GM13976 (cell line): ENCODE measurements at regions not wholly inside any gene's neighbourhood (a gene's known extent, or its start where the extent isn't known, plus 50 kb on each side); places are given as distances from the start of the nearest gene placed in this dataset.

Source experiments
- DNase-seq: peaks from one replicate; pipeline ENCODE4 v3.0.0; 2012; ENCODE audit warnings: low spot score
- CTCF ChIP-seq: IDR thresholded peaks from 2 replicates; pipeline ENCODE4 v1.5.1; 2012; ENCODE audit warnings: borderline replicate concordance, mild to moderate bottlenecking; ENCODE audit not compliant: insufficient read depth; ENCODE audit errors: extremely low read depth, missing control alignments, control extremely low read depth
- in situ Hi-C: fragments of 300-500 bp; cut with MboI; formaldehyde crosslinking; loops from one replicate; pipeline ENCODE4 v1.12.0; 2022; ENCODE audit warnings: low sequenced_read_pairs, mixed read lengths, inconsistent platforms; ENCODE audit not compliant: unreplicated experiment

GRCh38 chr7:13098161-13098560 lies 410.7 kb downstream of the ARL4A start:
- in situ Hi-C loops: no loop called here
- DNase-seq: no peak
- no peak for TF ChIP-seq CTCF

GRCh38 chr7:13099154-13099795 lies 411.8 kb downstream of the ARL4A start:
- TF ChIP-seq CTCF: no peak
- DNase-seq: no peak
- in situ Hi-C loops: no loop called here

GRCh38 chr7:13104128-13104527 lies 416.7 kb downstream of the ARL4A start:
- in situ Hi-C loops: no loop called here
- DNase-seq: no peak
- no peak for TF ChIP-seq CTCF

GRCh38 chr7:13105209-13105608 lies 417.8 kb downstream of the ARL4A start:
- DNase-seq: no peak
- in situ Hi-C loops: no loop called here
- TF ChIP-seq CTCF: no peak

GRCh38 chr7:13106513-13106912 lies 419.1 kb downstream of the ARL4A start:
- in situ Hi-C loops: no loop called here
- DNase-seq: no peak
- no peak for TF ChIP-seq CTCF

- in situ Hi-C loops: no loop called here
- no peak for TF ChIP-seq CTCF
Observed at GRCh38 chr7:13107291-13107690, 419.9 kb downstream of the ARL4A start.

More at GRCh38 chr7:13107291-13107690, 419.9 kb downstream of the ARL4A start:
- DNase-seq: no peak
